ENCODE measurements at regions not wholly inside any gene's neighbourhood (a gene's known extent, or its start where the extent isn't known, plus 50 kb on each side); places are given as distances from the start of the nearest gene placed in this dataset.

GRCh38 chr5:67542479-67542878 lies 345.9 kb upstream of the CD180 start:
- no peak for DNase-seq

GRCh38 chr5:67541875-67542274 lies 345.3 kb upstream of the CD180 start:
- no peak for DNase-seq

GRCh38 chr5:67538855-67539506 lies 342.4 kb upstream of the CD180 start:
- DNase-seq, result no peak

- DNase-seq, result no peak
Observed at GRCh38 chr5:67537439-67538148, 341.0 kb upstream of the CD180 start.

GRCh38 chr5:67536866-67537265 lies 340.3 kb upstream of the CD180 start:
- DNase-seq, result no peak

- no peak for DNase-seq
Observed at GRCh38 chr5:67530609-67531255, 334.1 kb upstream of the CD180 start.

GRCh38 chr5:67528953-67529352 lies 332.4 kb upstream of the CD180 start:
- no peak for DNase-seq

- DNase-seq, result no peak
Observed at GRCh38 chr5:67526793-67527192, 330.2 kb upstream of the CD180 start.

GRCh38 chr5:67520161-67520908 lies 323.7 kb upstream of the CD180 start:
- DNase-seq, result no peak

GRCh38 chr5:67518227-67518626 lies 321.6 kb upstream of the CD180 start:
- DNase-seq, result no peak

- no peak for DNase-seq
Observed at GRCh38 chr5:67516948-67517565, 320.5 kb upstream of the CD180 start.

- no peak for DNase-seq
Observed at GRCh38 chr5:67515762-67516161, 319.2 kb upstream of the CD180 start.

- DNase-seq, result no peak
Observed at GRCh38 chr5:67515020-67515689, 318.6 kb upstream of the CD180 start.

GRCh38 chr5:67512758-67513157 lies 316.2 kb upstream of the CD180 start:
- DNase-seq, result no peak

GRCh38 chr5:67511911-67512310 lies 315.3 kb upstream of the CD180 start:
- DNase-seq, result no peak

- DNase-seq, result no peak
Observed at GRCh38 chr5:67510204-67510603, 313.6 kb upstream of the CD180 start.

- no peak for DNase-seq
Observed at GRCh38 chr5:67509402-67510186, 313.0 kb upstream of the CD180 start.

- DNase-seq, result no peak
Observed at GRCh38 chr5:67506241-67506640, 309.6 kb upstream of the CD180 start.

GRCh38 chr5:67502951-67503350 lies 306.4 kb upstream of the CD180 start:
- no peak for DNase-seq

GRCh38 chr5:67496051-67496450 lies 299.5 kb upstream of the CD180 start:
- no peak for DNase-seq

- DNase-seq, result no peak
Observed at GRCh38 chr5:67495072-67495471, 298.5 kb upstream of the CD180 start.

Data from 8988T (cell line).